ENCODE measurements at regions not wholly inside any gene's neighbourhood (a gene's known extent, or its start where the extent isn't known, plus 50 kb on each side); places are given as distances from the start of the nearest gene placed in this dataset.

DNA sequence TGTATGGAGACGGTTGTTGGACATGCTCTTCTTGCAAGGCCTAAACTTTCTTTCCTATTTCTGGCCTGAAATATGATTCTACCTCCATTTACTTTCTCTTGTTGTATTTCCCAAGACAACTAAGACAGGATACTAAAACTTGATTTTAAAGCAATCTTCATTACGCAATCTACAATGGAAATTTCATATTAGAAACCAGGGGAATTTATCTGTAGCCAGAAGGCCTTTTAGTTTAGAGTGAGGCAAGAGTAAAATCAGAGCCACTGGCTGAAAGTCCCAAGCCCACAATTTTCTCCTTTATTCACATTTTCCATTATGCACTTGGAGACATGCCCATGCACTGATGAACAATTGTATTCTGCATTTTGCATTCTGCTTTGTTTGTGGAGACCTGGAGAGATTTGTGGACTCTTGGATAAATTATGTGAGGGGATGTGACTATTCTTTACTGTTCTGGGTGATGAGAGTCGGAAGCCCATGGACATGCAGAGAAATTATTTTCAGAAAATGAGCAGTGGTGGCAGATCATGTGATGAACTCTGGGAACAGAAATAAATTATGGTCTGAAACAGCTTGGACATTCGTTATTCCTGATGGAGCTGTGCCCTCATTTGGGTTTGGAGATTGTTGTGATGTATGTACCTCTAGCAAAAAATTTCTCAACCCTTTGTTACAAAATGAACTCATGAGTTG lies 336.8 kb downstream of the SEC16B start:
- no TSS peak for BruUV-seq (replicated peaks)
- Histone ChIP-seq H4K8ac (ENCODE audit: low read depth in 2 of 2, low read length in 2 of 2) (no peak overlapping the region), H4K91ac (ENCODE audit: insufficient read depth, low read depth, low read length) (no peak overlapping the region), H3K27me3 (ENCODE audit: control insufficient read depth, insufficient read depth, low read length) (no peaks in the 10 kb centered on the region), H3K27ac (ENCODE audit: insufficient read depth, low read length) (no peak overlapping the region), H3K9me1 (ENCODE audit: insufficient read depth, low read length) (no peaks in the 10 kb centered on the region), H3K18ac (ENCODE audit: low read depth, low read length) (no peak overlapping the region), H2BK15ac (ENCODE audit: low read depth, low read length) (no peak overlapping the region), H3K79me1 (ENCODE audit: low read depth in 1 of 2, low read length in 2 of 2) (no peaks in the 10 kb centered on the region), H3K4me2 (ENCODE audit: low read depth, low read length) (no peak overlapping the region), H3K9me3 (ENCODE audit: control insufficient read depth, insufficient read depth, low read length) (no peaks in the 10 kb centered on the region), H3K56ac (ENCODE audit: extremely low read depth, insufficient read depth, low read length) (no peak overlapping the region), H3K9ac (ENCODE audit: low read depth, low read length) (no peak overlapping the region), H3K23ac (ENCODE audit: low read depth, low read length) (no peak overlapping the region), H3K36me3 (ENCODE audit: control insufficient read depth, insufficient read depth, low read length) (no peaks in the 10 kb centered on the region), H2AK5ac (ENCODE audit: low read depth, low read length) (no peak overlapping the region), H3K4me3 (ENCODE audit: insufficient read depth, low read depth, low read length) (no peak overlapping the region), H2BK5ac (ENCODE audit: low read depth, low read length, poor library complexity, severe bottlenecking) (no peak overlapping the region), H3K4me1 (ENCODE audit: control insufficient read depth, insufficient read depth, low read length) (no peaks in the 10 kb centered on the region), H2AK9ac (replicated peaks; ENCODE audit: low read depth, low read length, poor library complexity) (no peak overlapping the region), H2BK120ac (ENCODE audit: low read depth, low read length) (no peak overlapping the region), H4K20me1 (ENCODE audit: insufficient read depth, low read length) (no peaks in the 10 kb centered on the region), H2AFZ (replicated peaks; ENCODE audit: low read length, poor library complexity) (no peak overlapping the region), H2BK20ac (ENCODE audit: low read depth, low read length) (no peak overlapping the region), H4K5ac (ENCODE audit: low read depth, low read length) (no peak overlapping the region), H3K4ac (ENCODE audit: low read depth, low read length) (no peak overlapping the region), H3K14ac (replicated peaks; ENCODE audit: low read depth, low read length) (no peak overlapping the region)
- ATAC-seq (ENCODE audit: low read depth) (no peak), DNase-seq (no peak)
- POLR2A ChIA-PET (ENCODE audit: unreplicated experiment), result no interaction called here
- CTCF ChIA-PET, result no interaction called here
- in situ Hi-C loops (cut with MboI; ENCODE audit: low sequenced_read_pairs) (no loop called here), intact Hi-C loops (cut with micrococcal nuclease) (no loop called here), dilution Hi-C loops (cut with HindIII; ENCODE audit: low sequenced_read_pairs, unreplicated experiment) (no loop called here)
- 20% methylated on average over 1 of the region's 4 CpGs; no CpG with 5 or more reads in 1 of the 2 experiments for WGBS, 2 experiments (ENCODE audit: extremely low coverage in 2 of 2, insufficient read length in 1 of 2)
- peak; percentile 47 for TF ChIP-seq CEBPB (IDR thresholded peaks at IDR 0.05; ENCODE audit: low read depth, low read length)
- no peak for TF ChIP-seq FOS (IDR thresholded peaks at IDR 0.05; ENCODE audit: low read depth, low read length)
